GM21367 (cell line): ENCODE measurements at regions not wholly inside any gene's neighbourhood (a gene's known extent, or its start where the extent isn't known, plus 50 kb on each side); places are given as distances from the start of the nearest gene placed in this dataset.

Experiments
- ATAC-seq: cut with Tn5 transposase; IDR thresholded peaks from one replicate; pipeline ENCODE4 v1.9.1; 2021; ENCODE audit not compliant: unreplicated experiment

GRCh38 chr2:5913711-5914395 lies 221.7 kb downstream of the SOX11 start:
- no peak for ATAC-seq

DNA sequence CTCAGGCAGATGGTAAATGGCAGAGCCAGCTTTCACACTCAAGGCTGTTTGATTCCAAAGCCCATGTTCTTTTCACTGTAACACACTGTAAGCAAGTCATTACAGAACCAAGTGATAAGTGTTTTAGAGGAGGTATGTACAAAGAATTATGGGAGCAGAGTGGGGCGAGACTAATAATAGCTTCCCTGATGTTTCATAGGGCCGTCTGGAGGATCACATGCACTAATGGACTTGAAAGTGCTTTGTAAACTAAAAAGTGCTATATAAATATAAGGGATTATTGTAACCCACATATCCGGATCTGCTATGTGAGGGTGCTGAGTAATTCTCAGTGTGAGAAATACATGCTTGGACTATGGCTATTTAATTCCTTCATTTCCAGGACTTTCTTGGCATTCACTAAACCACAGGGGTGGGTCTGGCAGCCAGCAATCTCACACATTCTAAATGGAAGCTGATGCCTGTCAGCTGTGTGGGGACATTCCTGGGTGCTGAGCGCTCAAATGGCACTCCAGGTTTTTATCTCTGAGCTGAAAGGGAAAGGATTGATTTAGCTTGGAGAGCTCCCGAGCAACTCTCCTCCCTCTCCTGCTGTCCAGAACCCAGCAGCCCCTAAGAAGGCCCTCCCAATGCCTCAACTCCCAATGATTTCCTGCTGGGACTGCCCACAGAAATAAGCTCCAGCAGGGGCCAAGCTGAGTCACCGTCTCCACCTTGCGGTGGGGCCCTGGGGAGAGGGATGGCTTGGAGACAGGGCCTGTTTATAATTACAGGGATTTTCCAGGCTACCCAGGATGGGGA lies 222.8 kb downstream of the SOX11 start:
- no peak for ATAC-seq

GRCh38 chr2:5915881-5916310 lies 223.7 kb downstream of the SOX11 start:
- ATAC-seq = no peak

DNA sequence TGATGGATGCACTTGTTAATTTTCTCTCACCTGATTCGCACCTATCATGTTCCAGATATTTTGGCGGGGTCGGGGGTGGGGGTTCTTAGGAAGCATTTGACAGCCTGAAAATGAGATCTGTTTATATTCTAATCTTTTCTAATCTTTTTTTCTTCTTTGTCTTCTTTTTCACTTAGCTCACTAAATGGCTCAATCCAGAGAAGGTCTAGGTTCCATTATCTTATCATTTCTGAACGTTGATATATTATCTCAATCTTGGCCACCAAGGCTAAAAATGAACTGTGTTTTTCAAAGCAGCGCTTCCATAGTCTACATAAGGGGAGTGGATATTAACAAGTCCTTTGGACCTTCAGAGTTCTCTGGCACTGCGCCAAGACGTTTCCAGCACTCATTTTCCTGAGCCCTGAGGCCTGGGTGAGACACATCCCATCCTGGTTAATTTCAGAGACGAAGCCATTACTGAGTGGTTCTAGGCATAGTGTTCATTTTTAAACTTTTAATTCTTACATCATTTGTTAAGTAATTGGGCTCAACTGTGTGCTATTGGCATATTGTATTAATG lies 229.0 kb downstream of the SOX11 start:
- no peak for ATAC-seq

- no peak for ATAC-seq
Observed at GRCh38 chr2:5923957-5924945, 232.1 kb downstream of the SOX11 start.

GRCh38 chr2:5925604-5926003 lies 233.4 kb downstream of the SOX11 start:
- ATAC-seq = no peak

- no peak for ATAC-seq
Observed at GRCh38 chr2:5926871-5927512, 234.8 kb downstream of the SOX11 start.

- no peak for ATAC-seq
Observed at GRCh38 chr2:5932556-5933469, 240.6 kb downstream of the SOX11 start.

- ATAC-seq = no peak
Observed at GRCh38 chr2:5933669-5934068, 241.5 kb downstream of the SOX11 start.

DNA sequence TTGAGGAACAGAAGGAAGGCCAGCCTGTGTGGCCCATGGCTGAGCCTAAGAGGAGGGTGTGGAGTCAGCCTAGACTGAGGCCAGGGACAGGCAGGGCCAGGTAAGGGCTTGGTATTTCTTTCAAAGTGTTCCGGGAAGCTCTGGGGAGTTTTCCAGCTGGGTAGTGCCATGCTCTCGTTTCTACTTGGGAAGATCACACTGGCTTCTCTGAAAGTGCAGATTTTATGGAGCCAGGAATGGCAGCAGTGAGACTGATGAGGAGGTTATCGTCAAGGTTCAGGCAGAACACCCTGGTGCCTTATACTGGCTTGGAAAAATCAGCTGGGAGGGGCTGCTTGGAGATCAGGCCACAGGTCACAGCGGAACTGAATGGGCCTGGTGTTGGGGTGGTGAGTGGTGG lies 245.1 kb downstream of the SOX11 start:
- no peak for ATAC-seq

GRCh38 chr2:5937851-5938565 lies 245.8 kb downstream of the SOX11 start:
- no peak for ATAC-seq

GRCh38 chr2:5938566-5938896 lies 246.3 kb downstream of the SOX11 start:
- no peak for ATAC-seq

DNA sequence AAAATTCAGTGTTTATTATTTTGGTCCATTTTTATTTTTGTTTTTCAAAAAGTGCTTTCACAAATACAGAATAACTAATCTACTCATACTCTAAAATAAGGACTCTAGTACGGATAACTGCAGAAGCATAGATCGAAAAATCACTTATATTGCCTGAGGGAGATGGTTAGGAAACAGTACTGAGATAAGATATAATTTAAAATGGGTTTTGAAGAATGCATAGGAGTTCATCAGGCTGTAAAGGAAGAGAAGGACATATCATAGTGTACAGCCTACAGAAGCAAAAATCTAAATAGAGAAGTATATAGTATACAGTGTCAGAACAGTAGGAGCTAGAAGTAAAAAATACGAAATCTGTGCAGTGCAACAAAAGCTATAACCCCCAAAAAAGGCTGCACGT lies 247.4 kb downstream of the SOX11 start:
- ATAC-seq = no peak

- ATAC-seq = no peak
Observed at GRCh38 chr2:5940596-5941535, 248.7 kb downstream of the SOX11 start.

GRCh38 chr2:5942204-5942603 lies 250.0 kb downstream of the SOX11 start:
- no peak for ATAC-seq

DNA sequence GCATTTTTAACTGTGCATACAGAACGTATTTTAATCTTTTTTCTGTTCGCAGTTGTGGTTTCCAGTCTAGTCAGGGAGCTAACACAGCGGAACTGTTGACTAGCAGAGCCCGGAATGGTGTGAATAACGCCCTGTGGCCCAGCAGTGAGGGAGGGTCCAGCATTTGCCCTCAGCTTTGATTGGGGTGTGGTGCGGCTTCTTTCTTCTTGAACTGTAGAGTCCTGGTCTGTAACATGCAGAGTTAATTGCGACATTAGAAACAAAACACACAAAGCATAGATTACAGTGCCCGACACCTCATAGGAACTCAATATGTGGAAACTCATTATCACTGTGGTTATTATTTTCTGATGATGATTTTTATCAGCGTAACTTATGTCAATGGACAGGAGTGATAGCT lies 253.6 kb downstream of the SOX11 start:
- no peak for ATAC-seq

DNA sequence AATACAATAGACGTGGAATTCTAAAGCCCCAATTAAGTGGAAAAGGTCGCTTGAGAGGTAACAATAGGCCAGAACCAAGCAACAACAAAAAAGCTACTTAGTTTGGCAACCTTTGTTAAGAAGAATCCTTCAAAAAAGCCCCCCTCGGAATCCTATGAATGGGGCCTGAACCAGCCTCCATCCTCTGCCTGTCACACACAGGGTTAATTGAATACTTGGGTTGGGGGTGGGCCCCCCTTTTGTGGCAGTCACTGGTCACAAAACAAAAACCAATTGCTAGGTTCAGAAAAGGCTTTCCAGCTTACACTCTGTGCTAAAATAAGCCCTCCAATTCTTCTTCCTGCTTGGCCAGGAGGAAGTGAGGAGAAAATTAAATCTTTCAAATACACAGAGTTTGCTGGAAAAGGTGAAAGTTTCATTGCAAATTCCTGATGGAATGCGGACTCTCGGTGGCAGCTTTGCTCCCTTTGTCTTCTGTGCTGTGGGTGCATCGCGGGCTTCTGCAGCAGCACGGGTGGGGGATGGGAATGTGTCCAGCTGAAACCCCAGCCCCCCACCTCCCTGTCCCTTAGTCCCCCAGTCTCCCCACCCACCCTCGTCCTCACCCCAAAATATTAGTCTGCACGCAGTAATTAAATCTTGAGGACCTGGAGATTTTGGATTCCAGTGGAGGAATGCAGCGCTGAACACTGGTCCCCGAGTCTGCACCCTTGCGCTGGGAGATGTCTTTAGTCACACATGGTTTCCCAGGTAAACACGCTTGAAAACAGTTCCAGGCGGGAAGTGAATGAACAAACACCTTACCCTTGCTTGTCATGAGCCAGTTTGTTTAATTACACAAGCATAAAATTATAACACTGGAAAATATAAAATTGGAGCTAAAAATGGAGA lies 254.3 kb downstream of the SOX11 start:
- ATAC-seq = no peak
